HCT116 (cell line): ENCODE measurements at regions not wholly inside any gene's neighbourhood (a gene's known extent, or its start where the extent isn't known, plus 50 kb on each side); places are given as distances from the start of the nearest gene placed in this dataset.

Experiments
- ATAC-seq: fragments of 200-7000 bp; cut with Tn5 transposase; 2 replicates; pipeline ENCODE4 v1.9.1; 2020; ENCODE audit warnings: mild to moderate bottlenecking, moderate library complexity
- BruUV-seq: library from RNA; stranded (reverse); fragments of 400-500 nt; replicated peaks from 2 replicates; lab custom pipeline; 2021; lab: Mats Ljungman, UMichigan
- CTCF ChIA-PET: fragments of 300-600 bp; sonication (Branson Sonifier 250); formaldehyde crosslinking; loops from one replicate; lab custom pipeline; 2021; ENCODE audit warnings: antibody characterized with exemption; lab: Charles Lee
- POLR2A ChIA-PET: fragments of 300-600, 350-600 bp; sonication (Branson Sonifier 250); formaldehyde crosslinking; loops from one replicate; lab custom pipeline; 2021; ENCODE audit warnings: antibody characterized with exemption; lab: Charles Lee
- RAD21 ChIA-PET, 2 experiments: fragments of 300-600 bp; sonication (Branson Sonifier 250); formaldehyde crosslinking; loops; one replicate each; lab custom pipeline; 2023; ENCODE audit warnings: low total read pairs in 2 of 2; ENCODE audit not compliant: uncharacterized antibody in 2 of 2, unreplicated experiment in 2 of 2, low non-redundant PET in 1 of 2; lab: Charles Lee
- DNase-seq: peaks from one replicate; pipeline ENCODE4 v3.0.0-alpha.2; 2010; ENCODE audit warnings: low read depth, low spot score
- H2AFZ ChIP-seq: fragments of 200-600 bp; shearing (Covaris generic), sonication (generic); 2 replicates; pipeline ENCODE4 v1.6.1; 2017; ENCODE audit warnings: low read depth, mixed run types, mixed read lengths, antibody characterized with exemption, low read length; ENCODE audit not compliant: poor library complexity, severe bottlenecking
- H3K27ac ChIP-seq: 2 replicates; pipeline ENCODE4 v1.5.1; 2012; ENCODE audit warnings: low read depth, low read length
- H3K27me3 ChIP-seq: fragments of 200-600 bp; sonication (generic); 2 replicates; pipeline ENCODE4 v1.6.1; 2016; ENCODE audit warnings: mixed run types, low read length, mixed read lengths; ENCODE audit not compliant: insufficient read depth
- H3K36me3 ChIP-seq, 2 experiments: fragments of 200-500 bp in 1 of 2; fragments of 200-600 bp in 1 of 2; sonication (Bioruptor generic) in 1 of 2; sonication (generic) in 1 of 2; 2 replicates each; pipeline versions ENCODE4 v1.5.1 to v1.6.1; 2014 to 2016; ENCODE audit warnings: low read length in 2 of 2, inconsistent platforms in 1 of 2, mixed read lengths in 1 of 2, mixed run types in 1 of 2; ENCODE audit not compliant: insufficient read depth in 2 of 2, control insufficient read depth in 1 of 2
- H3K4me1 ChIP-seq, 2 experiments: fragments of 200-600 bp in 1 of 2; sonication (generic) in 1 of 2; 2 replicates each; pipeline versions ENCODE4 v1.5.1 to v1.6.1; 2012 to 2017; ENCODE audit warnings: low read length in 2 of 2, inconsistent platforms in 1 of 2, mild to moderate bottlenecking in 1 of 2, mixed read lengths in 1 of 2, mixed run types in 1 of 2, moderate library complexity in 1 of 2; ENCODE audit not compliant: insufficient read depth in 2 of 2, control insufficient read depth in 1 of 2
- H3K4me2 ChIP-seq: fragments of 200-600 bp; sonication (generic); 2 replicates; pipeline ENCODE4 v1.6.1; 2017; ENCODE audit warnings: mixed run types, low read length, mixed read lengths
- H3K4me3 ChIP-seq, 2 experiments: fragments of 200-600 bp in 1 of 2; sonication (generic) in 1 of 2; replicated peaks in 1 of 2; 2 replicates each; pipeline ENCODE4 v1.5.1; 2011 to 2016; ENCODE audit warnings: low read length in 2 of 2, control low read depth in 1 of 2, low read depth in 1 of 2, mild to moderate bottlenecking in 1 of 2, mixed read lengths in 1 of 2, mixed run types in 1 of 2
- H3K79me2 ChIP-seq: fragments of 200-600 bp; sonication (generic); 2 replicates; pipeline ENCODE4 v1.6.1; 2017; ENCODE audit warnings: mild to moderate bottlenecking, mixed run types, low read length, moderate library complexity, mixed read lengths; ENCODE audit not compliant: insufficient read depth
- H3K9ac ChIP-seq: fragments of 200-600 bp; sonication (generic); 2 replicates; pipeline ENCODE4 v1.6.1; 2016; ENCODE audit warnings: low read length, mixed read lengths
- H3K9me2 ChIP-seq: fragments of 200-600 bp; sonication (generic), shearing (Covaris generic); 2 replicates; pipeline ENCODE4 v1.6.1; 2017; ENCODE audit warnings: mixed run types, mild to moderate bottlenecking, moderate library complexity; ENCODE audit not compliant: insufficient read depth
- H3K9me3 ChIP-seq, 2 experiments: fragments of 200-500 bp in 1 of 2; fragments of 200-600 bp in 1 of 2; sonication (Bioruptor generic) in 1 of 2; sonication (generic) in 1 of 2; 2 replicates each; pipeline ENCODE4 v1.6.1; 2014 to 2017; ENCODE audit warnings: low read length in 2 of 2, mixed read lengths in 2 of 2, inconsistent platforms in 1 of 2, low read depth in 1 of 2, mild to moderate bottlenecking in 1 of 2, mixed run types in 1 of 2, moderate library complexity in 1 of 2; ENCODE audit not compliant: control insufficient read depth in 1 of 2, insufficient read depth in 1 of 2
- H4K20me1 ChIP-seq: fragments of 200-600 bp; sonication (generic), shearing (Covaris generic); 2 replicates; pipeline ENCODE4 v1.6.1; 2017; ENCODE audit warnings: mixed run types, mild to moderate bottlenecking, moderate library complexity; ENCODE audit not compliant: insufficient read depth
- CBX3 ChIP-seq: IDR thresholded peaks from 2 replicates; pipeline ENCODE4 v1.6.1; 2012; ENCODE audit warnings: low read depth
- CEBPB ChIP-seq: IDR thresholded peaks from 2 replicates; pipeline ENCODE4 v1.6.1; 2012; ENCODE audit warnings: low read depth
- EGR1 ChIP-seq: IDR thresholded peaks from 2 replicates; pipeline ENCODE4 v1.6.1; 2012; ENCODE audit warnings: low read depth
- ELF1 ChIP-seq: IDR thresholded peaks from 2 replicates; pipeline ENCODE4 v1.6.1; 2012; ENCODE audit warnings: low read depth, borderline replicate concordance
- EZH2 ChIP-seq: fragments of 200-600 bp; sonication (generic); IDR thresholded peaks from 2 replicates; pipeline ENCODE4 v1.6.1; 2017; ENCODE audit warnings: antibody characterized with exemption, mixed run types
- FOSL1 ChIP-seq: IDR thresholded peaks from 2 replicates; pipeline ENCODE4 v1.6.1; 2012; ENCODE audit warnings: low read depth
- JUND ChIP-seq: IDR thresholded peaks from 2 replicates; pipeline ENCODE4 v1.6.1; 2012
- POLR2A ChIP-seq: IDR thresholded peaks from 2 replicates; pipeline ENCODE4 v1.7.0; 2011; ENCODE audit warnings: borderline replicate concordance; ENCODE audit not compliant: insufficient read depth, insufficient read length; ENCODE audit errors: extremely low read depth
- POLR2AphosphoS5 ChIP-seq: IDR thresholded peaks from 2 replicates; pipeline ENCODE4 v1.6.1; 2011; ENCODE audit warnings: mild to moderate bottlenecking, low read depth, low read length, moderate library complexity
- RAD21 ChIP-seq: IDR thresholded peaks from 2 replicates; pipeline ENCODE4 v1.6.1; 2012; ENCODE audit warnings: low read depth, mild to moderate bottlenecking
- SIN3A ChIP-seq: IDR thresholded peaks from 2 replicates; pipeline ENCODE4 v1.6.1; 2012; ENCODE audit warnings: low read depth
- SRF ChIP-seq: IDR thresholded peaks from 2 replicates; pipeline ENCODE4 v1.6.1; 2012; ENCODE audit warnings: low read depth
- TCF7L2 ChIP-seq: IDR thresholded peaks from 2 replicates; pipeline ENCODE4 v1.7.0; 2011; ENCODE audit warnings: borderline replicate concordance, inconsistent platforms; ENCODE audit not compliant: insufficient read depth, insufficient read length; ENCODE audit errors: extremely low read depth
- YY1 ChIP-seq: IDR thresholded peaks from 2 replicates; pipeline ENCODE4 v1.6.1; 2011; ENCODE audit warnings: low read length, low read depth, moderate library complexity, mild to moderate bottlenecking; ENCODE audit not compliant: insufficient replicate concordance; ENCODE audit errors: extremely low read depth
- ZFX ChIP-seq: fragments of 450-650 bp; IDR thresholded peaks from 2 replicates; pipeline ENCODE4 v1.6.1; 2017
- ZNF274 ChIP-seq: fragments of 200-500 bp; sonication (Bioruptor generic); IDR thresholded peaks from 2 replicates; pipeline ENCODE4 v1.6.1; 2014; ENCODE audit warnings: mild to moderate bottlenecking, low read depth, low read length, inconsistent platforms
- intact Hi-C: fragments of 100-400 bp; cut with micrococcal nuclease; formaldehyde crosslinking; loops from 2 replicates; pipeline ENCODE4 v1.10.0; 2022
- TF ChIP-seq, protein P1 (sequence below): IDR thresholded peaks from 2 replicates; pipeline ENCODE4 v1.6.1; 2012; ENCODE audit warnings: low read depth
- TF ChIP-seq, protein P2 (sequence below): IDR thresholded peaks from 2 replicates; pipeline ENCODE4 v1.6.1; 2012
- TF ChIP-seq, protein P3 (sequence below): IDR thresholded peaks from 2 replicates; pipeline ENCODE4 v1.6.1; 2011; ENCODE audit warnings: mild to moderate bottlenecking, low read length, moderate library complexity; ENCODE audit not compliant: insufficient replicate concordance; ENCODE audit errors: extremely low read depth

DNA sequence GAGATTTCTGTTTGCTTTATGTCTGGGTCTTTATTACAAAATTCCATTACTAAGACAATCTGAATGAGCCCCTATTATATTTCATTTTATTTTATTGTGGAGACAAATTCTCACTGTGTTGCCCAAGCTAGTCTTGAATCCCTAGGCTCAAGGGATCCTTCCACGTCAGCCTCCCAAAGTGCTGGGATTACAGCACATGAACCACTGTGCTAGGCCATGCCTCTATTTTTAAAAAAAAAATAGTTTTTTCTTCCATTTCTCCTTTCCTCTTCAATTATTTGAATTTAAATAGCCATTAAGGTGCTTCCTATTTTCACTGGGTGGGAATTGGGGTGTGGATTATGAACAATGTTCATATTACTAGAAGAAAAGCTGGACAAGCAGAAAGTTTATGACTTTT lies 1587.4 kb downstream of the GRIK2 start:
- Histone ChIP-seq H2AFZ (no peak overlapping the region), H3K9me2 (no peaks in the 10 kb centered on the region), H4K20me1 (no peaks in the 10 kb centered on the region), H3K9me3 (no peaks in the 10 kb centered on the region), H3K4me3 (no peak overlapping the region), H3K4me2 (no peak overlapping the region), H3K9ac (no peak overlapping the region), H3K27ac (no peak overlapping the region), H3K79me2 (no peaks in the 10 kb centered on the region), H3K36me3 (no peaks in the 10 kb centered on the region), H3K27me3 (no peaks in the 10 kb centered on the region), H3K4me1 (no peaks in the 10 kb centered on the region)
- ATAC-seq (no peak), DNase-seq (no peak)
- BruUV-seq, result no TSS peak
- POLR2A ChIA-PET, result no interaction called here
- intact Hi-C loops, result no loop called here
- CTCF ChIA-PET, result no interaction called here
- RAD21 ChIA-PET, result no interaction called here
- no peak for TF ChIP-seq JUND

DNA sequence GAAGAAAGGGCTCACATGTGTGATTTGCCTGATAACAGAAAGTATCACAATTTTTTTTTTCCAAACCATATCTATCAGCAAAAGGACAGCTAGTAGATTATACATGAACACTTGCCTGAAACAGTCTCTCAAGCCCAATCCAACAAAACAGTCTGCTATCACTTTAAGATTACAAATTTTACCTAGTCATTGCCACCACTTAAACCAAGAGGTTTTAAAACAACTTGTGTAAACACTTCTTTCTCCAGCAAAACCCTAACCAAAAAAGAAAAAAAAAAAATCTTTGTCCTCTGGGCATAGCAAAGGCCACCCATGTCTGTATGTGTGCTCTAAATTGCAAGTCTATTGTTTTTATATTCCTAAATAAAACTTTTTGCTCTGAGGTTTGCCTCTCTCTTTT lies 1568.4 kb downstream of the GRIK2 start:
- no peaks in the 10 kb centered on the region for H4K20me1 ChIP-seq
- ChIA-PET POLR2A (no interaction called here), RAD21 (no interaction called here), CTCF (no interaction called here)
- no peaks in the 10 kb centered on the region for H3K9me2 ChIP-seq
- H3K27ac ChIP-seq, result no peak overlapping the region
- H3K27me3 ChIP-seq, result no peaks in the 10 kb centered on the region
- H3K36me3 ChIP-seq, result no peaks in the 10 kb centered on the region
- no peaks in the 10 kb centered on the region for H3K4me1 ChIP-seq
- TF ChIP-seq POLR2A (no peak), EGR1 (no peak), EZH2 (no peak), SIN3A (no peak), YY1 (no peak), ZNF274 (no peak), FOSL1 (no peak), ZFX (no peak), TCF7L2 (no peak), RAD21 (no peak), CBX3 (no peak), POLR2AphosphoS5 (no peak), CEBPB (no peak), ELF1 (no peak), SRF (no peak)
- TF ChIP-seq, protein P1, sequence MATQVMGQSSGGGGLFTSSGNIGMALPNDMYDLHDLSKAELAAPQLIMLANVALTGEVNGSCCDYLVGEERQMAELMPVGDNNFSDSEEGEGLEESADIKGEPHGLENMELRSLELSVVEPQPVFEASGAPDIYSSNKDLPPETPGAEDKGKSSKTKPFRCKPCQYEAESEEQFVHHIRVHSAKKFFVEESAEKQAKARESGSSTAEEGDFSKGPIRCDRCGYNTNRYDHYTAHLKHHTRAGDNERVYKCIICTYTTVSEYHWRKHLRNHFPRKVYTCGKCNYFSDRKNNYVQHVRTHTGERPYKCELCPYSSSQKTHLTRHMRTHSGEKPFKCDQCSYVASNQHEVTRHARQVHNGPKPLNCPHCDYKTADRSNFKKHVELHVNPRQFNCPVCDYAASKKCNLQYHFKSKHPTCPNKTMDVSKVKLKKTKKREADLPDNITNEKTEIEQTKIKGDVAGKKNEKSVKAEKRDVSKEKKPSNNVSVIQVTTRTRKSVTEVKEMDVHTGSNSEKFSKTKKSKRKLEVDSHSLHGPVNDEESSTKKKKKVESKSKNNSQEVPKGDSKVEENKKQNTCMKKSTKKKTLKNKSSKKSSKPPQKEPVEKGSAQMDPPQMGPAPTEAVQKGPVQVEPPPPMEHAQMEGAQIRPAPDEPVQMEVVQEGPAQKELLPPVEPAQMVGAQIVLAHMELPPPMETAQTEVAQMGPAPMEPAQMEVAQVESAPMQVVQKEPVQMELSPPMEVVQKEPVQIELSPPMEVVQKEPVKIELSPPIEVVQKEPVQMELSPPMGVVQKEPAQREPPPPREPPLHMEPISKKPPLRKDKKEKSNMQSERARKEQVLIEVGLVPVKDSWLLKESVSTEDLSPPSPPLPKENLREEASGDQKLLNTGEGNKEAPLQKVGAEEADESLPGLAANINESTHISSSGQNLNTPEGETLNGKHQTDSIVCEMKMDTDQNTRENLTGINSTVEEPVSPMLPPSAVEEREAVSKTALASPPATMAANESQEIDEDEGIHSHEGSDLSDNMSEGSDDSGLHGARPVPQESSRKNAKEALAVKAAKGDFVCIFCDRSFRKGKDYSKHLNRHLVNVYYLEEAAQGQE, result no peak
- TF ChIP-seq, protein P2, sequence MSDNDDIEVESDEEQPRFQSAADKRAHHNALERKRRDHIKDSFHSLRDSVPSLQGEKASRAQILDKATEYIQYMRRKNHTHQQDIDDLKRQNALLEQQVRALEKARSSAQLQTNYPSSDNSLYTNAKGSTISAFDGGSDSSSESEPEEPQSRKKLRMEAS, result no peak
- TF ChIP-seq, protein P3, sequence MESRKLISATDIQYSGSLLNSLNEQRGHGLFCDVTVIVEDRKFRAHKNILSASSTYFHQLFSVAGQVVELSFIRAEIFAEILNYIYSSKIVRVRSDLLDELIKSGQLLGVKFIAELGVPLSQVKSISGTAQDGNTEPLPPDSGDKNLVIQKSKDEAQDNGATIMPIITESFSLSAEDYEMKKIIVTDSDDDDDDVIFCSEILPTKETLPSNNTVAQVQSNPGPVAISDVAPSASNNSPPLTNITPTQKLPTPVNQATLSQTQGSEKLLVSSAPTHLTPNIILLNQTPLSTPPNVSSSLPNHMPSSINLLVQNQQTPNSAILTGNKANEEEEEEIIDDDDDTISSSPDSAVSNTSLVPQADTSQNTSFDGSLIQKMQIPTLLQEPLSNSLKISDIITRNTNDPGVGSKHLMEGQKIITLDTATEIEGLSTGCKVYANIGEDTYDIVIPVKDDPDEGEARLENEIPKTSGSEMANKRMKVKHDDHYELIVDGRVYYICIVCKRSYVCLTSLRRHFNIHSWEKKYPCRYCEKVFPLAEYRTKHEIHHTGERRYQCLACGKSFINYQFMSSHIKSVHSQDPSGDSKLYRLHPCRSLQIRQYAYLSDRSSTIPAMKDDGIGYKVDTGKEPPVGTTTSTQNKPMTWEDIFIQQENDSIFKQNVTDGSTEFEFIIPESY, result no peak
- no peak overlapping the region for H3K4me3 ChIP-seq
- H2AFZ ChIP-seq, result no peak overlapping the region
- H3K9me3 ChIP-seq, result no peaks in the 10 kb centered on the region
- ATAC-seq (no peak), DNase-seq (no peak)
- no TSS peak for BruUV-seq
- H3K9ac ChIP-seq, result no peak overlapping the region
- no peaks in the 10 kb centered on the region for H3K79me2 ChIP-seq
- intact Hi-C loops, result no loop called here
- no peak overlapping the region for H3K4me2 ChIP-seq
